Germinal center (tissue), 1 donor: ENCODE measurements at regions not wholly inside any gene's neighbourhood (a gene's known extent, or its start where the extent isn't known, plus 50 kb on each side); places are given as distances from the start of the nearest gene placed in this dataset.

Experiments
- DNase-seq: peaks from one replicate; pipeline ENCODE4 v3.0.0; 2012; ENCODE audit warnings: mixed read lengths, low spot score

DNA sequence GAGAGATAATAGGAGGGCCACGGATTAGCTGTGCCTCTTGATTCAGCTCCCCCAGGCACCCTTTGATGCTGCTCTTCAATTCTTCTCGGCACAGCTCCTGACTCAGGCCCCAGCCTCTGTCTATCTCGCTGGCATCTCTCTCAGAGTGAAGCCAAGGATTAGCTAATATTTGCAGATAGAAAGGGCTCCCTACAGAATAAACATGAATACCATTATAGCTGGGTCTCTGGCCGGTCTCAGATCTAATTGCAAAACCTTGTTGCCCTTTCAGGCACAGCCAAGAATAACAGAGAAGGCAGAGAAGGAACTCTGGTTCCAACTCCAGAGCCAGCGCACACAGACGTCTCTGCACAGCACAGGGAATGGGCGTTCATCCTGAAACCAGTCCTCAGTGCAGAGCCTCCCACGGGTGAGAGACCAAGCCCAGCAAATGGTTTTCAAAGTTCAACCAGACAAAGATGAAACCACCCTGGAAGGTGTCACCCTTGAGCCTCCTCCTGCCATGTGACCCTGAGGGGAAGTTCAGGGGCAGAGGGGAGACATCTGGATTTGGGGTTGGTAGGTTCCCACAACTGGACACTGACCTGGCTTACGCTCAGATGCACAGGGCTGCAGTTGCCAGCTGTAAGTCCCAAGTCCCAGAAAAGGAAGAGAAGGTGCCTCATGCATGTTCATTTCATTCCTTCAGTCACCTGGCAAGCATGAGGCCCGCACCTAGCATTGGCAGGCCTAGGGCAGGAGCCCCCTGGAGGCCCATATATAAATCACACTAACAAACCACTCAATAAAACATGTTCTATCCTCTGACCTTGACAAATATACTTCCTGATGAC lies 394.0 kb downstream of the NPHP4 start:
- no peak for DNase-seq

DNA sequence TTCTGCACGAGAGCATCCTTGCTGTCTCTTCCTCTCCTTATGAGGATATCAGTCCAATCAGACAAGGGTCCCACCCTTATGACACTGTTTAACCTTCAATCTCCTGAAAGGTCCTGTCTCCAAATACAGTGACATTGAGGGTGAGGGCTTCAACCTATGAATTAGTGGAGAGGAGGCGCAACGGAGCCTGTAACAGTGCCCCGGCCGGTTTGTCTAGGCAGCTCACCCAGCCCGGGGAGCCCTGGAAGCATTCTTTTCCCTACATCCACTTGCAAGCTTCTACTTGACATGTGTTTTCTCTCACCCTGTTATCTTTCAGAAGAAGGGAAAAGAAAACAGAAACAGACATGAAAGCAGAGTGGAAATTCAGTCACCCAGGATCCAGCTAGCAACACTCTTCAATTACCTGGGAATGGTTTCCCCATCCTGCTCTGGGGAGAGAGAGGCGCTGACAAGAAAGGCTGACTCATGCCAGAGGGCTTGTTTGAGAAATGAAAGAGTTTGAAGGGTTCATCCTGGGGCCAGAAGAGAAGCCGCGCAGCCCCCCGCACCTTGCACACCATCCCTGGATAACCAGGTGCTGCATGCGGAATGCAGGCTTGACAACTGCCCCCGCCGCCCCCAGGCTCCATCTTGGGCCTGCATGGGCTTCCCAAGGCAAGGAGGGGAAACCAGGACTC lies 394.9 kb downstream of the NPHP4 start:
- no peak for DNase-seq

DNA sequence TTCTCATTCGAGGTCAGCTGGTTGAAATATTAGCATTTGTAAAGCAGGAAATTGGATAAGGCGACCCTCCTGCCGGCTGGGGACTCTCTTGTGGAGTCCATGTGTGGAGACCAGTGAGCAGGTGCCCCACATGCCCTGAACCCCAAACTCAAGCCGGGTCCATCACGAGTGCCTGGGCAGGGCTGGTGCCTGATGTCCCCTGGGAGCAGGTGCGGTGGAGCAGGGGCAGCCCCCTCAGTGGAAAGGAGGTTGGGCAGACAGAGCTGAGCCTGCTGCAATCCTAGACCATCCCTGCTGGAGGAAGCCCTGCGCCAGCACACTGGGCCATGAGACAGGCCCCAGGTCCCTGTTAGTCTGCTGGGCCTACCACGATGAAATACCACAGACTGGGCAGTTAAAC lies 395.6 kb downstream of the NPHP4 start:
- no peak for DNase-seq

DNA sequence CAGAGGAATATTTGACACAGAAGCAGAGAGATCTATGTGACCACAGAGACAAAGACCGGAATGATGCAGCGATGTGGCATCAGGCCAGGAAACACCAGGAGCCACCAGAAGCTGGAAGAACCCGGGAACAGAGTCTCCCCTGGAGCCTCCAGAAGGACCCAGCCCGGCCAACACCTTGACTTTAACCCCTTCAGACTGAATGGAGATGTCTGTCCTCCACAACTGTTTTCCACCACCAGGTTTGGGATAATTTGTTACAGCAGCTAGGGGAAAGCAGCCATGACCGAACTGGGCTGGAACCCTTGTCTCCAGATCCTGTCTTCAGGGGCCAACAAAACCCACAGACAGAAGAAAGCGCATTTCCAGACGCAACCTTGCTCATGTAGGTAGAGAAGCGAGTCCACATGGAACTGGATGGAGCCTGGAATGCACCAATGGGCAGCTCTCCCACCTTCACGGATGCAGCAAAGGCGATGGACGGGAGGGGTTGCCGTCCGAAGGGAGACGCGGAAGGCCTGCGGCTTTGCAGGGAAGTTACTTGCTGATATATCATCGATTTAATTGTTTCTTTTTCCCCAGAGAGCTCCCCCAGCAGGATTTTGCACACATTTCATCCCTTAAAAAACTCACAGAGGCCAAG lies 396.6 kb downstream of the NPHP4 start:
- no peak for DNase-seq

DNA sequence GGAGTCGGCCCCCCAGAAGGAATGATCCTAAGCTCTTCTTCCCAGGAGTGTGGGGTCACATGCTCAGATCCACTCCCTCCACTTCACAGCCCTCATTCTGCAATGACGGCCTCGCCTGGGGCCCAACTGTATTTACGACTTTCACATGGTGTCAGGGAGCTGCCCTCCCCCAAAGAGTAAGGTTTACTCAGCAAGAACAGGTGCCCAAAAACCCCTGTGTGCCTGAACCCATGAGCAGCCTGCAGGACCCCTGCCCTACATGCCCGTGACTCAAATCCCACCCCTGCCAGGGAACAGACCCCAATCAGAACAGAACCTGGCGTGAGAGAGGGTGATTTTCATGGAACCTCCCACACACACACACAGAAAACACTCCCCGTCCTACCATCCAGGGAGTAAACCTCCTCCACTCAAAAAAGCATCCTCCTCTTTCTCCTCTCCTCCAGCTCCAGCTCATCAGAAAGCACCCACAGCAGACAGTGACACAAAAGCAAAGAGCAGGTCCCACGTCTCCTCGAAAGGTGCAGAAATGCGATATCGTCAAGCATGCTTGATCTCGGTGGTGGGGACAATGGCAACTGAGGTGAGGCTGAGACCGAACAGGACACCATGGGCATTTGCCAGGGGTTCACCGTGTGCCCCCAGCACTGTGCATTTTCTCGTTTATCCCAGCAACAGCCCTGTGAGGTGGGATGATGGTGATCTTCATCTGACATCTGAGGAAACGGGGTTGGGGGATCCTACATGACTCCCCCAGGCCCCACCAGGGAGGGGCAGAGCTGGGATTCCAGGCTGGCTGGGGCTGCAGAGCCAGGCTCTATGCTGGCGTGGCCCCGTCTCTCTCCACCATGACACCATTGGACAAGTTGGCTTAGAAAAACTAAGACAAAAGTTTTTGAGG lies 397.9 kb downstream of the NPHP4 start:
- no peak for DNase-seq

DNA sequence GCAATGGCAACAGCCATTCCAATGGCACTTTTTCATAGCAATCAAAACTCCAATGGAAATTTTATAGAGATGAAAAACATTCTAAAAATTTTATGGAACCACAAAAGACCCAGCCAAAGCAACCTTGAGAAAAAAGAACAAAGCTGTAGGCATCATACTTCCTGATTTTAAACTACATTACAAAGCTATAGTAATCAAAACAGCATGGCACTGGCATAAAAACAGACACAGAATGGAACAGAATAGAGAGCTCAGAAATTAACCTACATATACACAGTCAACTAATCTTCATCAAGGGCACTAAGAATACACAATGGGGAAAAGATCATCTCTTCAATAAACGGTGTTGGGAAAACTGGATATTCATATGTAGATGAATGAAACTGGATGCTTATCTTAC lies 401.5 kb downstream of the NPHP4 start:
- DNase-seq = no peak

DNA sequence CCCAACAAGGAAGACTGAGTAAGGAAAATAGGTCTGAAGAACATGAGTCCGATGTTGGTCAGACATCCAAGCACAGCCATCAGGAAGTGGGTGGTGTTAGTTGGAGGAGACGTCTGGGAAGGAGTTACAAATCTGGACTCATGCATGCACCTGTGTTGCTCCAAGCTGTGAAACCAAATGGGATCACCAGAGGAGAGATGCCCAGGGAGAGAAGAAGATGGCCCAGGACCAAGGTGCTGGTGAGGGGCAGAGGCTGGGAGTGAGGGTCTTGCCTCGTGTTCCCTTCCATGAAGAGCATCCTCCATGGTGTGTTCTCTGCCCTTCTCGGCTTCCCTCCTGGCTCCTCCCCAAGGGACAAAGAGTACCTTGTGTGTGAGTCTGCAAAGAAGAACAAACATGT lies 405.6 kb downstream of the NPHP4 start:
- DNase-seq = no peak

DNA sequence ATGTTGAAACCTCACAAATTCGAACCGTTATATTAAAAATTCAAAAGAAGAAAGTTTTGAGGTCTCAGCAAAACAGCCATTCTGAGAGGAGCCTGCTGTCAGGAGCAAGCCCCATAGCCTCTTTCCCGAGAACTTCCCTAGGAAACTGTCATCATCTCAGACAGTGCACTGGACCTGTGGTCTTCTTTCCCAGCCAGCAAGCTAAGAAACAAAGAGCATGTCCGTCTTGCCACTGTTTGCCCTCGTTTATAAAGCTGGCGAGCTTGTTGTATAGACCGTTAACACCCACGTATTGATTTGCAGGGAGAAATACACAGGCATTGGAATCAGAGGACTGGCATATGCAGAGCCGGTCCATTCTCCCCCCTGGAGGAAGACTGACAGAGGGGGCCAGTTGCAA lies 407.0 kb downstream of the NPHP4 start:
- DNase-seq = no peak

DNA sequence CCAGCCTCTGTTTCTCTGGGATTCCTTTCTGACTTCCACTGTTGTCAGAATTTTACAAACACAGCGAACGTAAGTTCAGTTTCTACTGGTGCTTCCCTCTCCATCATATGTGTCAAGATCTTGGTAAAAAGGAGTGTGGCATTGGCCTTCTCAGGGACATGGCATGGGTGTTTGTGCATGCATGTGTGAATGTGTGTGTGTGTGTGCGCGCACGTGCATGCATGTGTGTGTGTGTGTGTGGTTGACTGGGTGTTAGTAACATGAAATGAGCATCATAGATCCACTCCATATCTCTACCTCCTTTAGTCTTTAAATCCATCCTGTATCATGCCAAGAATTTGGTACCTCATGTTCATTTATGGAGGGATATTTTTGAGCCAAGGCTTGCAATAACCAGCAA lies 411.3 kb downstream of the NPHP4 start:
- no peak for DNase-seq

DNA sequence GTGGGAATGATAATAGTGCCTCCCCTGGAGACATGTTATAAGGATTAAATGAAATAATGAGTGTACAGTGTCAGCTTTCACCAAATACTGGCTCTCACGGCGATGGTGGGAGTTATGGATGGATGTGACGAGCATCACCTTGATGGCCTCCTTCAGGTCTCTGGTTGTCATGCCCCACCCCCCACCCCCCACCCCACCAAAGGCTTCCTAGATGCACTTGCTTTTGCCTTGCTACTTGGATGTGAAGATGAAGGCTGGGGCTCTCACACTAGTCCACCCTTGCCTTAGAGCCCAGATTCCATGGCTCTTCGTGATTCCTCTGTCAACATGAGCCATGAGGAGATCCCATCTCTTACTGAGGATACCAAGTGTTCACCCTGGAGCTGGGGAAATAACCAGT lies 412.3 kb downstream of the NPHP4 start:
- DNase-seq = no peak

DNA sequence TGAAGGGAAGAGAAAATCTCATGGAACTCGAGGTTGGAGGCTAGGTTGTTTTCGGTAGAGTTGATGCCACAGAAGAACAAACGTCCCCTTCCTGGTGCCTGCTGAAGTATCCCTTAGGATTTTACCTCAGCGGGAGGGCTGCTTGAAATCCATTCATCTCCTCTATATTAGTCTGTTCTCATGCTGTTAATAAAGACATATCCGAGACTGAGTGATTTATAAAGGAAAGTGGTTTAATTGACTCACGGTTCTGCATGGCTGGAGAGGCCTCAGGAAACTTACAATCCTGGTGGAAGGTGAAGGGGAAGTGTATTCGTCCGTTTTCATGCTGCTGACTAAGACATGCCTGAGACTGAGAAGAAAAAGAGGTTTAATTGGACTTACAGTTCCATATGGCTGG lies 413.5 kb downstream of the NPHP4 start:
- DNase-seq = no peak

DNA sequence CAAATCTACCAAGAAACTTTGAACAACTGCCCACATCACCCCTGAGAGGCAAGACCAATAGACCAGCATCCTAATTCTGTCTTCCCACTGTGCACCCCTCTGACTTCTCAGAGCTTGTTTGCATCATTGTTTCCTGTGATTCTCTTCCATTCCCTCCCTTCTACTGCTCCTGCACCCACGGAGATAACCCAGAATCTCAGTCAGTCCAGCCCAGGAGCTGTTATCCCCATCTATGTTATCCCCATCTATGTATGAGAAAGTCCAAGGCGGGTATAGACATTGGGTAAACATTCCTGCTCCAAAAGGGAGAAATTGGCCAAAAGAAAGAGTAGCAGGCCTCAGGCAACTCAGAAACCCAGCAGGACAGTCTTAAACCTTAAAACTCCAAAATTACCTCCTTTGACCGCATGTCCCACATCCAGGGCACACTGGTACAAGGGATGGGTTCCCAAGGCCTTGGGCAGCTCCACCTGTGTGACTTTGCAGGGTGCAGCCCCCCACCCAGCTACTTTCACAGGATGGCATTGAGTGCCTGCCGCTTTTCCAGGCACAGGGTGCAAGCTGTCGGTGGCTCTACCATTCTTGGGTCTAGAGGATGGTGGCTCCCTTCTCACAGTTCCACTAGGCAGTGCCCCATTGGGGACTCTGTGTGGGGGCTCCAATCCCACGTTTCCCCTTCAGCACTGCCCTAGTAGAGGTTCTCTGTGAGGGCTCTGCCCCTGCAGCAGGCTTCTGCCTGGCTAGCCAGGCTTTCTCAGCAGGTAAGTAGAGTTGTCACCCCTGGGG lies 414.8 kb downstream of the NPHP4 start:
- DNase-seq = no peak

DNA sequence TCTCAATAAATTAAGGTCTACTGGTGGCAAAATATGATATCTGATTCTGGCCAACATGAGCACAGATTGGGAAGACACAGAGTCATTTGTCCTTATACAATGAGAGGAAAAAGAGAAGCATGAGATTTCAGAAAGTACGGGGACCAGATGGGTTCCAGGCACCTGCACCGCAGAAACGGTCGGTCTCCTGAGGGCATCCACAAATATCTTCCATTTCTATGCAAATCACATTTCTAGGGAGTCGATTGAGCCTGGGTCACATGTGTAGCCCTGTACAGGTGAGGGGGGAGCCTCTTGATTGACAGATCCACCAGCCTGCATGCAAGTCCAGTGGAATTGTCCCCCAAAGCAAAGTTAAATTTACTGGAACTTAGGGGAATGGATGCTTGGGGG lies 415.6 kb downstream of the NPHP4 start:
- no peak for DNase-seq

DNA sequence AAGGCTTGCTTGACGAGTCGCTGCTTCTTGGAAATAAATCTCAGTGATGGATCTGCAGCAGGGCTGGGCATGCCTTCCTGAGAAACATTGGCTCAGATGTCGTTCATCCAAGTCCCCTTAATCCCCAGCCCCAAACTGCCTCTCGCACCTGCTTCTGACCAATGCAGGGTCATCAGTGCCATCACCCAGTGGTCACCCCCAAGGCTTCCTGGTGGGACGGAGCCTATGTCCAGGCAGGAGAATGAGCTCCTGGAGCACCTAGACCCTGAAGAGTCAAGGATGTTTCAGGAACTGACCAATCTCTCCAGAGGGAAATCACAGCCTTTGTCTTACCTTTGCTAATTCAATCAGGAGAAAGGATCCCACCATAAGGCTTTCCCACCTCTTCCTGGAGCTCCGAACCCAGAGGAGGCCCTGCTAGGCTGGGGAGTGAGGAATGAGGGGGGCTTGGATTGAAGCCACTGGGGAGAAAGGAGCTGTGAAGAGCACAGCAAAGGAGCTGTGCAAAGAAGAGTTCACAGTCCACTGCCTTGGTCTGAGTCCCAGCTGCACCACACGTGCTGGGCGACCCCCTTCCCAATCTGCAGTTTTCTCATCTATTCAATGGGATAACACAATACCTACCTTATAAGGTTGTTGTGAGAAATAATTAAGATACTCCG lies 416.1 kb downstream of the NPHP4 start:
- DNase-seq = no peak

DNA sequence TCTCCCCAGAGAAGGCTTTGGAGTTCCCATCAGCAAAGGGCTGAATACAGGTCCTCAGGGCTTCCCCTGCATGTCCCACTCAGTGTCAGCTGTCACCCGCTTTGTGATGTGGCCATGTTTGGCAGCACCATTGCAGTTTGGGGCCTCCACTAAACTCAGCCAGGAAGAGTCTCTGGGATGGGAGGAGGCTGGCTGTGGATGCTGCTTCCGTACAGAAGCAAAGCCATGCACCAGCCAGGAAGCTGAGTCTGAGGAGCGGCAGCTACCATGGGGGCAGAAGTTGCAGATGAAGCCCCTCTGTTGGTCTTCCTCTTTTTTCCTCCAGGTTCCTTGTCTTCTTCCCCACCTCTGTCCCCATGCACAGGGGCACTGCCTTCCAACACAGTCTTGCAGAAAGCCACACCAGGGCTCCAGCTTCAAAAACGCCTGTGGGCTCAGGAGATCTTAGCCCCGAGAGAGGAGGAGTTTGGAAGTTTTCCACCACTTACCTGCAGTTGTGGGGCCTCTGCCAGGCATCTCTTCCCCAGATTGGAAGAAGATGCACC lies 416.8 kb downstream of the NPHP4 start:
- DNase-seq = no peak

DNA sequence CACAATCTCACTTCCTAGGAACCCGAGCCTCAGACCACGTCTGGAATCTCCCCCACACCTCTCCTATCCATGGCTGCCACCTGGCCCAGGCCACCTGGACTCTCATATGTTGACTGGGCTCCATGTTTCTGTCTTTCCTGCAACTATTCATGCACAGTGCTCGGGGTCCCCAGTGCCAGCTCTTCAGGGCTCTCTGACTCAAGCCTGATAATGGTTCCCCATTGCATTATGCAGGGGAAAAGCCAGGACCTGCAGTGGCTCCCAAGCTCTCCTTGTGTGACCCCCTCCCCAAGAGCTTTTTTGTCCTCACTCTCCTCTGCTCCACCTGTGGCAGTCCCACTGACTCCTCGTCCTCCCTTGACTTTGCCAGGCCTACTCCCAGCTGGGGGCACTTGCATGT lies 417.6 kb downstream of the NPHP4 start:
- DNase-seq = no peak

DNA sequence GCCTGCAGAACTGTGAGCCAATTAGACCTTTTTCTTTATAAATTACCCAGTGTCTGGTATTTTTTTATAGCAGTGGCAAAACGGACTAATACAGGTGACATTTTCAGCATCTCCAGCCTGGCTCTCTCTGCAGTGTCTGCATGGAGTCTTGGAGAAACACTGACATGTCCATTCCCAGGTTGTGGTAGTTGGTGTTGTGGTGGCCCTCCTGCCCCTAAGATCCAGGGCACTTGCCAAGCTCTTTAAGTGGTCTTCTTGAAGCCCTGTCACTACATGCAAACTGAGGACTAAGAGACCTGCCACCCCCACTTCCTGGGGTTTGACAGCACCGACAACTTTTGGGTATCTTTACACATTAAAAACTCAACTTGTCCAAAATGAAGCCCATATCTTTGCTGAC lies 419.4 kb downstream of the NPHP4 start:
- no peak for DNase-seq

DNA sequence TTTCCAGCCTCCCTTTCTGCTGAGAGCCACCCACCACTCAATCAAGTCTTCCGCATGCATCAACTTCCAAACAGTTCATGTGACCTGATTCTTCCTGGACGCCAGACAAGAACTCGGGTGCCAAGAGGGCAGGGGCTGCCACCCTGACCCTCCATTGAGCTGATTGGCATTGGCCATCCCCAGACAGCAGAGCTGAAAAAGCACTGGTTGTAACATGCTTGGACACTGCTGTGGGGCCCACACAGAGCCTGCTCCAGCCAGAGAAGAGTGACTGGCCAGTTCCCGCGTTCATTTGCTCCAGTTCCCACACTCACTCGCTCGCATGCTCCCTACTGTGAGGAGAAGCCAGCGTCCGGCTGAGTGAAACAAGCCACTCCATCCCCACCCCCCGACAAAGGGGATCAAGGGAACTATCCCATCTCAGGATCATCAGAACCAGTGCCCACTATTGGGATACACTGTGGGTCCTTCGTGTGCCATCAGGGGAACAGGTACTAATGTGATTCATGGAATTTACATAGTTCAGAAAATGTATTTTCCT lies 420.3 kb downstream of the NPHP4 start:
- no peak for DNase-seq

DNA sequence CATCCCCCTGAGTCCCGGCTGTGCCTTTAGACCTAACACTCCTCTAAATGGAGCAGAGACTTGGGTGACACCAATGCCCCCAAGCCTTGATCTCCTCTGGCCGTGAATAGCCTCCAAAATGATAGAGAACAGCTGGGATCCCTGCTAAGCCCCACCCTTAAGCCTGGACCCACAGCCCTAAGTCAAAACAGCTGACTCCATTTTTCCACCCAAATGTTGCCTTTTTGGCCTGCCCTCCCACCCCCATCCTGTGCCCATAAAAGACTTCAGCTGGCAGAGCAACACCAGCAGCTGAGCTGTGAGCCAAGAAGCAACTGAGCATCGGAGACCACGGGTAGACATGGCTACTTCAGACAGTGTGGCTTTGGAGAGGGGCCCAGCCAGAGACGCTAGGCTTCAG lies 420.8 kb downstream of the NPHP4 start:
- no peak for DNase-seq

DNA sequence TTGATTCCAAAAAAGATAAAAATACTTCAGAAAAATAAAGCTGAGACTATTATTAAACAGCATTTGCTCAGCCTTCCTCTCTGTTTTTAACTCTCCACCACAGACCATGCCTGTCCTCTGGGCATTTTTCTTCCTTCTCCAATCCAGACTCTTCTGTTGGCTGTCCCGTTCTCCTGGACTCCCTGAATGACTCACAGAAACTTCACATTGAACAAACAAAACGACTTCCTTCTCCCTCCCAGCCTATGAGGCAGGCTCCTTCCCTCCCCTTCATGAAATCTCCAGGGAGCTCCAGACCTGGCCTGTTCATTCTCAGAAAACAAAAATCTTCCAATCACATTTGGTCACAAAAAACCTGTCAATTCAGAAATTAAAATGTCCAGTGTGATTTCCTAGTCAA lies 421.3 kb downstream of the NPHP4 start:
- DNase-seq = no peak
